ENCODE measurements at regions not wholly inside any gene's neighbourhood (a gene's known extent, or its start where the extent isn't known, plus 50 kb on each side); places are given as distances from the start of the nearest gene placed in this dataset.

- DNase-seq (ENCODE audit: low read depth), result no peak
These were observed 351.8 kb upstream of the ANO3 start for GRCh38 chr11:25980091-25980490.

GRCh38 chr11:25981998-25982397 lies 349.9 kb upstream of the ANO3 start:
- no peak for DNase-seq (ENCODE audit: low read depth)

DNA sequence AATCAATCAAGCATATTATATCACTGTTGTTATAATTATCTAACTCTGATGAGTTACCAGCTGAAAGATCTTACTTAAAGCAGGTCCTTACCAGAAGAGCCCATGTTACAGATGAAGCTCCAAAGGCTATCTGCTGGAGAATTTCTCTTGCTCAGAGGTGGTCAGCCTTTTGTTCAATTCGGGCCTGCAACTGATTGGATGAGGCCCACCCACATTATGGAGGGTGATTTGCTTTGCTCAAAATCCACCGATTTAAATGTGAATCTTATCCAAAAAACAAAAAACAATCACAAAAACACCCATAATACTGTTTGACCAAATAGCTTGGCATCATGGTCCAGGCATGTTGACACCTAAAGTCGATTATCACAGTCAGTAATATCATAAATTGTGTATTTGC lies 348.6 kb upstream of the ANO3 start:
- no peak for DNase-seq (ENCODE audit: low read depth)

DNA sequence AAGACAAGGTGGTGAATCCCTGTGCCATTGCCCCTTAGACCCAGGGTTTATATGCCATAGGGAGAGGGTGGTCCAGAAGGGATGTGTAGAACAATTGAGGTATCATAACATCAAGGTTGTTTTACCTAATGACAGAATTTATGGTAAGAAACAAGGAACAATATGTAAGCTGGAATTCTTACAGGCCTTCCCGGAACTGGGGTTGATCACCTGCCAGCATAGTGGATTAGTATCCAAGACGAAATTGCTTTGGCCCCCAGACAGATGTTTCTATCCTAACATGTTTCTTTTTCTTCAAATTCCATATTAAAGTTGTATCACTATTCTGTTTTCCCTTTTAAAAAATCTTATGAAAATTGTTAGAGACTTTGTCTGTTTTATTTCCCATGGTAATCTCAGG lies 343.8 kb upstream of the ANO3 start:
- DNase-seq (ENCODE audit: low read depth), result no peak

DNA sequence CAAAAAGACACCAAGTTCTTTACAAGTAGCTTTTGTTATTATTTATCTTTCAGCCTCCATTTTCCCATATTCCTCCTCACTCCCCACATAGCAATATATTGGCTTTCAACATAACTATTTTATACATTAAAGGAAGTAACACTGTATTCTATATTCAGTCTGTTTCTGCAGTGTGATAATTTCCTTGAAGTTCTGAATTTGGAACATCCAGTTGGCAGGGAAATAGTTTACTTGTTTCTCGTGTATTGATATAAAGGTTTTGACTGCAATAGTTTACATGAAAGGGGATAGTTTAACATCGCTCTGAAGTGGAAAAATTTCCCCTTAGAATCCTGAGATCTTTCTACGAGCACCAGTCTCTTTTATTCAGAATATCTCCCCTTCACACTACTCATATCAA lies 341.5 kb upstream of the ANO3 start:
- DNase-seq (ENCODE audit: low read depth), result no peak

DNA sequence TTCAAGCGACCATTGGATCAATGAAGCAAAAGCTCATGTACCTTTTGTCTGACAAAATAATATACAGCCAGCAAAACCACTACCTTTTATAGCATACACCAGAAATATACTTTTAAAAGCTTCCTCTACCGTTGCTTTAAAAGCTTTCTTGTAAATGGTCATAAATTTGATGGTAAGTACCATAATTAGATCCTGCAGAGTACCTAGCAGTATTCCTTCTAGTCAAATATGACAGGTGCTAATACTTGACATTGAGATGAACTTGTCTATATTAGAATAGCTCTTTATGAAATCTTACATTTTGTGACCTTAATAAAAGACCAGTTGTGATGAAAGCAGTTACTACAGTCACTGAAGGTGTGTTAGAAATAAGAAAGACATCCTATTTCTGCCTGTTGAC lies 340.5 kb upstream of the ANO3 start:
- no peak for DNase-seq (ENCODE audit: low read depth)

GRCh38 chr11:25992294-25992693 lies 339.6 kb upstream of the ANO3 start:
- no peak for DNase-seq (ENCODE audit: low read depth)

GRCh38 chr11:25993016-25993415 lies 338.9 kb upstream of the ANO3 start:
- no peak for DNase-seq (ENCODE audit: low read depth)

DNA sequence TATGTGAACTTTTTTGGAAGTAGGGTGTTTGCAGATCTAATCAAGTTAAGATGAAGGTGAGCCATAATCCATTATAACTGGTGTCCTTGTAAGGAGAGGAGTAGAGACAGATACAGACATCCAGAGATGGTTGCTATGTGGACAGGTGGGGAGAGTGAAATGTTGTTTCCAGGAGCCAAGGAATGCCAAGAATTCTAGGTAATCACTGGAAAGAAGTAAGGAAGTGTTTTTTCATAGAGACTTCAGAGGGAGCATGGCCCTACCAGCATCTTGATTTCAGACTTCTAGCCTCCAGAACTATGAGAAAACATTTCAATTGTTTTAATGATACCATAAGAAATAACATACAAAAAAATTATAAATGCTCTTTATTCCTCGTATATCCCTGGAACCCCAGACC lies 320.5 kb upstream of the ANO3 start:
- DNase-seq (ENCODE audit: low read depth), result no peak

GRCh38 chr11:26014456-26015115 lies 317.3 kb upstream of the ANO3 start:
- no peak for DNase-seq (ENCODE audit: low read depth)

GRCh38 chr11:26017322-26017860 lies 314.5 kb upstream of the ANO3 start:
- no peak for DNase-seq (ENCODE audit: low read depth)

DNA sequence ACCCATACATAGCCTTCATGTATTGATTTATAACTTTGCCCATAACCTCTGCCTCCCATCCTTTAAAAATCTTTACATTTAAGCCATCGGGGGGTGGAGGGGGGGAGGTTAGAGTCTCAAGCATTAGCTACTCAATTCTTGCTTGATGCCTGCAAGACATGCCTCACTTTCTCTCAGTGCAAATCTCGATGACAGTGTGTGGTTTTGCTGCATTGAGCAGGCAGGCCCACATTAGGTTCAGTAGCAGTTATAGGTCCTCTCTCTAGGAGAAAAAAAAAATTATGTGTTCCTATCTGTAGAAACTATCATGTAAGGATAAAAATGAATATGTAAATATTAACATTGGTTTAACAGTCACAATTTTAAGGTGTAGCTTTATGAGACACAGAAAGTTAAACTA lies 314.0 kb upstream of the ANO3 start:
- no peak for DNase-seq (ENCODE audit: low read depth)

- no peak for DNase-seq (ENCODE audit: low read depth)
These were observed 313.6 kb upstream of the ANO3 start for GRCh38 chr11:26018336-26018735.

DNA sequence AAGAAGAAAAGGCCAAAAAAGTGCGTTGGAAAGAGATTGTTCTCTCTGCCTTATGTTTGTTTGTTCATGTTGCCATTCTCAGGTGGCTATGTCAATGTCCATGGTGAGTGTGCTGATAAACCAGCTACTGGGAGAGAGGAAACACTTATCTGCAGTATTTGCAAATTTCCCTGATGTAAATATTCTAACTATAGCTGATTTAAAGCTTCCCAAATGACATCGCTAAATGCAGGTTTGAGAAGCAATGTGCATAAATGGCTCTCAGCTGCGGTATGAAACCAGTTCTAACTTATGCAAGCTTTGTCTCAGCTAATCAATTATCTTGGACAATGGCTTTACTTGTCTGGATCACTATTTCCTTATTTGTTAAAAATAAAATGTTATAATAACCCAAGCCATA lies 312.5 kb upstream of the ANO3 start:
- no peak for DNase-seq (ENCODE audit: low read depth)

- DNase-seq (ENCODE audit: low read depth), result no peak
These were observed 310.9 kb upstream of the ANO3 start for GRCh38 chr11:26021017-26021416.

DNA sequence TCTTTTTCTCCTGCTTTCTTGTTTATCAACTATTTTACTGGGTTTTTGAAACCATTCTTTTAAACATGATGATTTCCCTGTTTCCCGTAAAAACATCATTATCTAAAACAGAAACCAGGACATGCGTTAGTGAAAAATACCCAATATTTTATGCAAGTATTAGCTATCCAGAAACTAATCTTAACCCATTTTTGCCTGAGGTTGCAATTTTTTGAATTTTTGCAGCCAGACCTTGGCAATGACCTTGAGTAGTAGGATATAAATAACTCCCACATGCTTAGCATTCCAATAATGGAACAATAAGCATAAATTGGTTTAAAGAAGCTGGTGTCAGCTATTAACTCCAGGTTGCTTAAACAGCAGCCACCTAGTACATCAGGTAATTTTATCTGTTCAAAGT lies 308.9 kb upstream of the ANO3 start:
- no peak for DNase-seq (ENCODE audit: low read depth)

GRCh38 chr11:26025676-26026075 lies 306.3 kb upstream of the ANO3 start:
- DNase-seq (ENCODE audit: low read depth), result no peak

GRCh38 chr11:26026078-26026477 lies 305.9 kb upstream of the ANO3 start:
- no peak for DNase-seq (ENCODE audit: low read depth)

- no peak for DNase-seq (ENCODE audit: low read depth)
These were observed 304.0 kb upstream of the ANO3 start for GRCh38 chr11:26027887-26028286.

GRCh38 chr11:26028393-26028911 lies 303.5 kb upstream of the ANO3 start:
- no peak for DNase-seq (ENCODE audit: low read depth)

DNA sequence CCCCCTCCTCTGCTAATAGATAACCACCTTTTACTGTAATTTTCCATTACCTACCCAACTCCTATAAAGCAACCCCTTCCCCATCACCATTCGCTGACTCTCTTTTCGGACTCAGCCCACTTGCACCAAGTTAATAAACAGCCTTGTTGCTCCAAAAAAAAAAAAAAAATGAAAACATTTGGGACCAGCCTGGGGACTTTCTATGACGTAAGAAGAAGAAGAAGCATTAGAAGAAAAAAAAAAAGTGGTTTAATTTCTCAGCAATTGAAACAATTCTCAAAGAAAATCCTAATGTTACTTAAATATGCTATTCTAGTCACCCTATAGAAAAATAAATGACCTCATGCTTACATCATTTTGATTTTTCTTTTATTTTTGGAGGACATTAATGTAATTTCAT lies 301.5 kb upstream of the ANO3 start:
- no peak for DNase-seq (ENCODE audit: low read depth)

GRCh38 chr11:26032241-26032640 lies 299.7 kb upstream of the ANO3 start:
- DNase-seq (ENCODE audit: low read depth), result no peak

GRCh38 chr11:26035696-26036095 lies 296.2 kb upstream of the ANO3 start:
- DNase-seq (ENCODE audit: low read depth), result no peak

GRCh38 chr11:26037716-26038115 lies 294.2 kb upstream of the ANO3 start:
- no peak for DNase-seq (ENCODE audit: low read depth)

All from stimulated activated CD8-positive, alpha-beta memory T cell treated with anti-CD3 and anti-CD28 coated beads, Interleukin-4, amount 100 ng/mL, for 24 hours (primary cell).